ENCODE measurements at regions not wholly inside any gene's neighbourhood (a gene's known extent, or its start where the extent isn't known, plus 50 kb on each side); places are given as distances from the start of the nearest gene placed in this dataset.

DNA sequence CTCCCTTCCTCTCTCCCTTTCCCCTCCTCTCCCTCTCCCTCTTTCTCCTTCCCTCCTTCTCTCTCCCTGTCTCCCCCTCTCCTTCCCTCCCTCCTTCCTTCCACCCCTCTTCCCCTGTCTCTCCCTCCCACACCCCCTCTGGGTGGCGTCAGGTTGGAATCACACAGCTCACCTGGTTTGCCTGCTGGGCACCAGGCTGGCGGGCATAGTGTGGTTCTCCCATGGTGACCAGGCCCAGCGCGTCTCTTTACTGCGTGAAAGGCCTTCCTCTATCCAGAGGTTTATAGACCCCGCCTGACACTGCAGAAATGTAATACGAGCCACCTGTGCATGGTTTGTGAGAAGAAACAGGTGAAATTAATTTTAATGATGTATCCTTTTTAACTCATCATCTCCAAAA, 76.2 kb downstream of the MRPL36 start:
- peaks cover 14% of the 10 kb centered on the region for H3K9me3 Mint-ChIP-seq (ENCODE audit: insufficient read depth)
- Histone ChIP-seq H3K36me3 (replicated peaks in 1 of 2; ENCODE audit: control extremely low read depth in 1 of 2, control insufficient read depth in 1 of 2, extremely low read depth in 1 of 2, insufficient read depth in 2 of 2, low read length in 1 of 2) (no peaks in the 10 kb centered on the region), H3K9me3 (ENCODE audit: control extremely low read depth in 1 of 3, control insufficient read depth in 2 of 3, insufficient read depth in 1 of 3, low read length in 2 of 3) (peaks cover 3 to 12% (median 9%) of the 10 kb centered on the region in 3 donors), H3K79me2 (ENCODE audit: control insufficient read depth, insufficient read depth, low read length) (no peaks in the 10 kb centered on the region), H3K4me1 (ENCODE audit: control insufficient read depth in 2 of 2, insufficient read depth in 2 of 2, low read length in 2 of 2) (no peaks in the 10 kb centered on the region), H3K27me3 (replicated peaks in 1 of 4; ENCODE audit: control extremely low read depth in 1 of 4, control insufficient read depth in 3 of 4, insufficient read depth in 4 of 4, low read length in 3 of 4) (peaks cover 0 to 15% (median 0%) of the 10 kb centered on the region in 4 experiments), H2AFZ (ENCODE audit: insufficient read depth, low read depth, low read length, poor library complexity, severe bottlenecking) (no peak overlapping the region), H3K27ac (ENCODE audit: low read length in 2 of 2) (no peak overlapping the region), H3K4me2 (replicated peaks; ENCODE audit: low read depth, low read length, poor library complexity, severe bottlenecking) (no peak overlapping the region), H3K4me3 (ENCODE audit: control extremely low read depth in 1 of 5, extremely low read depth in 1 of 5, insufficient read depth in 1 of 5, low read depth in 2 of 5, low read length in 4 of 5) (no peak overlapping the region), H4K20me1 (ENCODE audit: control insufficient read depth, insufficient read depth, low read length, poor library complexity, severe bottlenecking) (no peaks in the 10 kb centered on the region), H3K9ac (ENCODE audit: low read length) (no peak overlapping the region)
- 100% methylated on average over 2 of the region's 7 CpGs for WGBS (ENCODE audit: insufficient coverage)
- no peak for TF ChIP-seq EZH2 (IDR thresholded peaks at IDR 0.05; ENCODE audit: borderline replicate concordance, insufficient read depth, low read depth, low read length, poor library complexity, severe bottlenecking)
- no peak for TF ChIP-seq CTCF (IDR thresholded peaks at IDR 0.05)
- H3K27ac Mint-ChIP-seq: no peak overlapping the region
- H3K4me3 Mint-ChIP-seq: no peak overlapping the region
- no peak for DNase-seq
- ChIA-PET POLR2A (no interaction called here), CTCF (no interaction called here)
- H3K4me1 Mint-ChIP-seq: no peaks in the 10 kb centered on the region
- H3K27me3 Mint-ChIP-seq: peaks cover 15% of the 10 kb centered on the region
- no peak for ATAC-seq (ENCODE audit: low read depth)
- intact Hi-C loops (cut with micrococcal nuclease): no loop called here

DNA sequence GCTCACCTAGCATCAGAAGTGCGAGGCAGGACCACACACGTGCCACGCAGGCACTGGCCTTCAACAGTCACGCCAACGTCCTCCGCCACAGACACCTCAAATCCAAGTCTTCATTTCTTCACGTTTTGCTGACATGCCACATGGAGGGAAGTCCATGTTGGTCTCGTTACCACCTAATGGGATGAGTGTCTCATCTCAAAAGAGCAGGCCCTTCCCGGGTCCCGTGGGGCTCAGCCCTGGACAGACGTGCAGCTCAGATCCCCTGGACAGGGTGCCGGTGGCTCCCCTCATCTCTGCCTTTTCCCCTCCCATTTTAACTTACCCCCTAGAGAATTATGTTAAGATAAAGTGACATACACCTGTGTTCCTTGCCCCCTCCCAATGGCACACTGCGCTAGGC, 76.8 kb downstream of the MRPL36 start:
- Histone ChIP-seq H3K4me2 (replicated peaks; ENCODE audit: low read depth, low read length, poor library complexity, severe bottlenecking) (no peak overlapping the region), H3K4me1 (ENCODE audit: control insufficient read depth in 2 of 2, insufficient read depth in 2 of 2, low read length in 2 of 2) (no peaks in the 10 kb centered on the region), H3K27ac (ENCODE audit: low read length in 2 of 2) (no peak overlapping the region), H4K20me1 (ENCODE audit: control insufficient read depth, insufficient read depth, low read length, poor library complexity, severe bottlenecking) (no peaks in the 10 kb centered on the region), H3K27me3 (replicated peaks in 1 of 4; ENCODE audit: control extremely low read depth in 1 of 4, control insufficient read depth in 3 of 4, insufficient read depth in 4 of 4, low read length in 3 of 4) (peaks cover 0 to 15% (median 0%) of the 10 kb centered on the region in 4 experiments), H3K9ac (ENCODE audit: low read length) (no peak overlapping the region), H3K36me3 (replicated peaks in 1 of 2; ENCODE audit: control extremely low read depth in 1 of 2, control insufficient read depth in 1 of 2, extremely low read depth in 1 of 2, insufficient read depth in 2 of 2, low read length in 1 of 2) (no peaks in the 10 kb centered on the region), H2AFZ (ENCODE audit: insufficient read depth, low read depth, low read length, poor library complexity, severe bottlenecking) (no peak overlapping the region), H3K4me3 (ENCODE audit: control extremely low read depth in 1 of 5, extremely low read depth in 1 of 5, insufficient read depth in 1 of 5, low read depth in 2 of 5, low read length in 4 of 5) (no peak overlapping the region), H3K9me3 (ENCODE audit: control extremely low read depth in 1 of 3, control insufficient read depth in 2 of 3, insufficient read depth in 1 of 3, low read length in 2 of 3) (peaks cover 3 to 14% (median 12%) of the 10 kb centered on the region in 3 donors), H3K79me2 (ENCODE audit: control insufficient read depth, insufficient read depth, low read length) (no peaks in the 10 kb centered on the region)
- 80% methylated on average over 7 of the region's 13 CpGs for WGBS (ENCODE audit: insufficient coverage)
- H3K27ac Mint-ChIP-seq: no peak overlapping the region
- CTCF ChIA-PET: no interaction called here
- no peak overlapping the region for H3K4me3 Mint-ChIP-seq
- DNase-seq (no peak), ATAC-seq (ENCODE audit: low read depth) (no peak)
- POLR2A ChIA-PET: no interaction called here
- intact Hi-C loops (cut with micrococcal nuclease): no loop called here
- no peaks in the 10 kb centered on the region for H3K4me1 Mint-ChIP-seq
- no peak for TF ChIP-seq EZH2 (IDR thresholded peaks at IDR 0.05; ENCODE audit: borderline replicate concordance, insufficient read depth, low read depth, low read length, poor library complexity, severe bottlenecking)
- TF ChIP-seq CTCF (IDR thresholded peaks at IDR 0.05): no peak
- H3K27me3 Mint-ChIP-seq: peaks cover 11% of the 10 kb centered on the region
- H3K9me3 Mint-ChIP-seq (ENCODE audit: insufficient read depth): peaks cover 18% of the 10 kb centered on the region
